GM23338 (cell line): ENCODE measurements at regions not wholly inside any gene's neighbourhood (a gene's known extent, or its start where the extent isn't known, plus 50 kb on each side); places are given as distances from the start of the nearest gene placed in this dataset.

Experiments used
- ATAC-seq: fragments of 200-7000 bp; cut with Tn5 transposase; 3 replicates; pipeline ENCODE4 v1.9.1; 2020
- DNase-seq: peaks from one replicate; pipeline ENCODE4 v3.0.0-alpha.2; 2015; ENCODE audit warnings: low spot score
- H2AFZ ChIP-seq: fragments of 200-600 bp; sonication (generic); 2 replicates; pipeline ENCODE4 v1.8.0; 2016; ENCODE audit warnings: antibody characterized with exemption, mild to moderate bottlenecking, moderate library complexity
- H3F3A ChIP-seq: fragments of 200-600 bp; sonication (generic); replicated peaks from 2 replicates; pipeline ENCODE4 v1.8.0; 2017; ENCODE audit warnings: antibody characterized with exemption, mixed run types, low read depth
- H3K27ac ChIP-seq: fragments of 200-600 bp; sonication (generic); 2 replicates; pipeline ENCODE4 v1.6.1; 2016; ENCODE audit warnings: low read depth
- H3K27me3 ChIP-seq: fragments of 200-600 bp; sonication (generic); 2 replicates; pipeline ENCODE4 v1.8.0; 2016; ENCODE audit warnings: mild to moderate bottlenecking, mixed run types, moderate library complexity; ENCODE audit not compliant: insufficient read depth
- H3K36me3 ChIP-seq: fragments of 200-600 bp; sonication (generic); 2 replicates; pipeline ENCODE4 v1.8.0; 2016; ENCODE audit warnings: mild to moderate bottlenecking; ENCODE audit not compliant: insufficient read depth
- H3K4me1 ChIP-seq: fragments of 200-600 bp; sonication (generic); 2 replicates; pipeline ENCODE4 v1.8.0; 2016; ENCODE audit warnings: mild to moderate bottlenecking, moderate library complexity; ENCODE audit not compliant: insufficient read depth
- H3K4me2 ChIP-seq: fragments of 200-600 bp; sonication (generic); 2 replicates; pipeline ENCODE4 v1.7.1; 2017; ENCODE audit warnings: mixed run types
- H3K4me3 ChIP-seq: fragments of 200-600 bp; sonication (generic); 2 replicates; pipeline ENCODE4 v1.6.1; 2016; ENCODE audit warnings: mixed run types
- H3K79me2 ChIP-seq: fragments of 200-600 bp; sonication (generic); replicated peaks from 2 replicates; pipeline ENCODE4 v1.8.0; 2017; ENCODE audit warnings: mild to moderate bottlenecking; ENCODE audit not compliant: insufficient read depth
- H3K9me2 ChIP-seq: fragments of 200-600 bp; sonication (generic); 2 replicates; pipeline ENCODE4 v1.8.0; 2017; ENCODE audit not compliant: insufficient read depth
- H4K20me1 ChIP-seq: fragments of 200-600 bp; sonication (generic); replicated peaks from 2 replicates; pipeline ENCODE4 v1.8.0; 2017; ENCODE audit warnings: mild to moderate bottlenecking; ENCODE audit not compliant: insufficient read depth
- H3K27ac Mint-ChIP-seq: 2 replicates; pipeline ENCODE4 v1.8.0; 2020; ENCODE audit warnings: inconsistent platforms, mild to moderate bottlenecking, moderate library complexity, mixed read lengths
- H3K27me3 Mint-ChIP-seq: 3 replicates; pipeline ENCODE4 v1.8.0; 2022; ENCODE audit warnings: low read depth, mild to moderate bottlenecking, moderate library complexity, mixed read lengths, inconsistent platforms; ENCODE audit not compliant: insufficient read depth, poor library complexity
- H3K36me3 Mint-ChIP-seq: 3 replicates; pipeline ENCODE4 v1.8.0; 2021; ENCODE audit warnings: low read depth, mild to moderate bottlenecking, inconsistent platforms, moderate library complexity, mixed read lengths
- H3K4me1 Mint-ChIP-seq: 3 replicates; pipeline ENCODE4 v1.8.0; 2020; ENCODE audit warnings: mild to moderate bottlenecking, inconsistent platforms, mixed read lengths
- H3K4me3 Mint-ChIP-seq: 3 replicates; pipeline ENCODE4 v1.8.0; 2021; ENCODE audit warnings: moderate library complexity, mild to moderate bottlenecking, inconsistent platforms, mixed read lengths
- H3K9me3 Mint-ChIP-seq: 3 replicates; pipeline ENCODE4 v1.8.0; 2020; ENCODE audit warnings: moderate library complexity, mild to moderate bottlenecking, inconsistent platforms, mixed read lengths
- CREB1 ChIP-seq: fragments of 250-450 bp; sonication (Bioruptor Pico); IDR thresholded peaks from 2 replicates; pipeline ENCODE4 v1.5.0; 2020; ENCODE audit warnings: low read depth, mild to moderate bottlenecking, moderate library complexity
- EZH2 ChIP-seq: fragments of 200-600 bp; sonication (generic); IDR thresholded peaks from one replicate; pipeline ENCODE4 v1.8.0; 2017; ENCODE audit warnings: antibody characterized with exemption, mild to moderate bottlenecking, low read depth; ENCODE audit not compliant: unreplicated experiment
- EZH2phosphoT487 ChIP-seq: fragments of 200-600 bp; sonication (generic); IDR thresholded peaks from one replicate; pipeline ENCODE4 v1.8.1; 2018; ENCODE audit warnings: antibody characterized with exemption; ENCODE audit not compliant: unreplicated experiment
- JUNB ChIP-seq: IDR thresholded peaks from one replicate; pipeline ENCODE4 v1.6.1; 2016; ENCODE audit warnings: antibody characterized with exemption; ENCODE audit not compliant: unreplicated experiment
- NANOG ChIP-seq: IDR thresholded peaks from 2 replicates; pipeline ENCODE4 v1.6.1; 2016; ENCODE audit warnings: antibody characterized with exemption, borderline replicate concordance
- STAT1 ChIP-seq: IDR thresholded peaks from one replicate; pipeline ENCODE4 v1.6.1; 2016; ENCODE audit warnings: antibody characterized with exemption; ENCODE audit not compliant: unreplicated experiment
- ZNF114 ChIP-seq: fragments of 250-450 bp; sonication (Bioruptor Pico); IDR thresholded peaks from 2 replicates; pipeline ENCODE4 v1.5.0; 2020; ENCODE audit warnings: mild to moderate bottlenecking, moderate library complexity
- ZNF331 ChIP-seq: fragments of 250-450 bp; sonication (Bioruptor Pico); IDR thresholded peaks from 2 replicates; pipeline ENCODE4 v1.5.0; 2020; ENCODE audit warnings: low read depth, mild to moderate bottlenecking, moderate library complexity
- TF ChIP-seq, protein P1 (sequence below): IDR thresholded peaks from 2 replicates; pipeline ENCODE4 v1.6.1; 2016; ENCODE audit warnings: antibody characterized with exemption
- TF ChIP-seq, protein P2 (sequence below): IDR thresholded peaks from one replicate; pipeline ENCODE4 v1.6.1; 2018; ENCODE audit warnings: antibody characterized with exemption; ENCODE audit not compliant: unreplicated experiment
- TF ChIP-seq, protein P3 (sequence below): fragments of 250-450 bp; sonication (Bioruptor Pico); IDR thresholded peaks from 2 replicates; pipeline ENCODE4 v1.5.0; 2020; ENCODE audit warnings: mild to moderate bottlenecking, moderate library complexity

DNA sequence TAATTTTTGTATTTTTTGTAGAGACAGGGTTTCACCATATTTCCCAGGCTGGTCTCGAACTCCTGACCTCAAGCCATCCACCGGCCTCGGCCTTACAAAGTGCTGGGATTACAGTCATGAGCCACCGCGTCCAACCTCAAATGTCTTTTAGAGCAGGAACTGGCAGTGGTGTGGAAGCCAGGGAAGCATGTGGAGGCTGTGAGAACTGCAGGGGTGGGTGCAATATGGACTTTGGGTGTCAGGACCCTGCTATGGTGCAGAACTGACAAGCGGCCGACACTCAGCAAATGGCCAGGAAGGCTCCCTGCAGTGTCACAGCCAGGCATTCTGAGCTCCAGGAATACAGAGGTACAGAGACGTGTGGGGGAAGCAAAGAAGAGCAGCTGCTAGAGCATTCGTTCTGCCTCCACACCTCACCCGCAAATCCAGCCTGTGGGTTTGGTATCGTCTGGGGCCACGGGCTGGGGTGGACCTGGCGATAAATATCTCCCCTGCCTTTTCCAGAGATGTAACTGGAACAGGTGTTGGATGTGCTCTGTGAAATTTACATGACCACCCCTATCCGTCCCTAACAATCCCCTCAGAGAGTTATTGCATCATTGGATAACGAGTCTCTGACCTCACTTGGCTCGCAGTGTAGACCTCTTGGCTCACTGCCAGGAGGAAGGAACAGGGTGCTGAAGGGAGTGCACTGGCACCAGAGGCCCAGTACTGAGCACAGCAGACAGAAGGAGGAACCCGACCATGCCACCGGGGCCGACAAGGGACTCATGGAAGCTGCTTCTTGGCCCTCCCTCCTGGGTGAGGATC, 624.7 kb upstream of the B3GAT1 start:
- Histone ChIP-seq H2AFZ (no peak overlapping the region), H3F3A (no peaks in the 10 kb centered on the region), H3K4me1 (no peaks in the 10 kb centered on the region), H3K27me3 (no peaks in the 10 kb centered on the region), H3K79me2 (no peaks in the 10 kb centered on the region), H3K27ac (no peak overlapping the region), H3K4me2 (no peak overlapping the region), H4K20me1 (no peaks in the 10 kb centered on the region), H3K4me3 (no peak overlapping the region), H3K36me3 (no peaks in the 10 kb centered on the region), H3K9me2 (peaks cover 23% of the 10 kb centered on the region)
- H3K27ac Mint-ChIP-seq, result no peak overlapping the region
- TF ChIP-seq CREB1 (CRISPR knock-in tag) (no peak), STAT1 (no peak), ZNF114 (no peak)
- TF ChIP-seq, protein P1, sequence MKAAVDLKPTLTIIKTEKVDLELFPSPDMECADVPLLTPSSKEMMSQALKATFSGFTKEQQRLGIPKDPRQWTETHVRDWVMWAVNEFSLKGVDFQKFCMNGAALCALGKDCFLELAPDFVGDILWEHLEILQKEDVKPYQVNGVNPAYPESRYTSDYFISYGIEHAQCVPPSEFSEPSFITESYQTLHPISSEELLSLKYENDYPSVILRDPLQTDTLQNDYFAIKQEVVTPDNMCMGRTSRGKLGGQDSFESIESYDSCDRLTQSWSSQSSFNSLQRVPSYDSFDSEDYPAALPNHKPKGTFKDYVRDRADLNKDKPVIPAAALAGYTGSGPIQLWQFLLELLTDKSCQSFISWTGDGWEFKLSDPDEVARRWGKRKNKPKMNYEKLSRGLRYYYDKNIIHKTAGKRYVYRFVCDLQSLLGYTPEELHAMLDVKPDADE, result no peak
- TF ChIP-seq, protein P2, sequence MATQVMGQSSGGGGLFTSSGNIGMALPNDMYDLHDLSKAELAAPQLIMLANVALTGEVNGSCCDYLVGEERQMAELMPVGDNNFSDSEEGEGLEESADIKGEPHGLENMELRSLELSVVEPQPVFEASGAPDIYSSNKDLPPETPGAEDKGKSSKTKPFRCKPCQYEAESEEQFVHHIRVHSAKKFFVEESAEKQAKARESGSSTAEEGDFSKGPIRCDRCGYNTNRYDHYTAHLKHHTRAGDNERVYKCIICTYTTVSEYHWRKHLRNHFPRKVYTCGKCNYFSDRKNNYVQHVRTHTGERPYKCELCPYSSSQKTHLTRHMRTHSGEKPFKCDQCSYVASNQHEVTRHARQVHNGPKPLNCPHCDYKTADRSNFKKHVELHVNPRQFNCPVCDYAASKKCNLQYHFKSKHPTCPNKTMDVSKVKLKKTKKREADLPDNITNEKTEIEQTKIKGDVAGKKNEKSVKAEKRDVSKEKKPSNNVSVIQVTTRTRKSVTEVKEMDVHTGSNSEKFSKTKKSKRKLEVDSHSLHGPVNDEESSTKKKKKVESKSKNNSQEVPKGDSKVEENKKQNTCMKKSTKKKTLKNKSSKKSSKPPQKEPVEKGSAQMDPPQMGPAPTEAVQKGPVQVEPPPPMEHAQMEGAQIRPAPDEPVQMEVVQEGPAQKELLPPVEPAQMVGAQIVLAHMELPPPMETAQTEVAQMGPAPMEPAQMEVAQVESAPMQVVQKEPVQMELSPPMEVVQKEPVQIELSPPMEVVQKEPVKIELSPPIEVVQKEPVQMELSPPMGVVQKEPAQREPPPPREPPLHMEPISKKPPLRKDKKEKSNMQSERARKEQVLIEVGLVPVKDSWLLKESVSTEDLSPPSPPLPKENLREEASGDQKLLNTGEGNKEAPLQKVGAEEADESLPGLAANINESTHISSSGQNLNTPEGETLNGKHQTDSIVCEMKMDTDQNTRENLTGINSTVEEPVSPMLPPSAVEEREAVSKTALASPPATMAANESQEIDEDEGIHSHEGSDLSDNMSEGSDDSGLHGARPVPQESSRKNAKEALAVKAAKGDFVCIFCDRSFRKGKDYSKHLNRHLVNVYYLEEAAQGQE, result no peak
- ATAC-seq (no peak), DNase-seq (no peak)
- no peaks in the 10 kb centered on the region for H3K36me3 Mint-ChIP-seq
- no peaks in the 10 kb centered on the region; the same call in 1 of the 3 replicates for H3K9me3 Mint-ChIP-seq
- H3K4me3 Mint-ChIP-seq, result no peak overlapping the region
- peaks cover 17% of the 10 kb centered on the region for H3K4me1 Mint-ChIP-seq
- peaks cover 7% of the 10 kb centered on the region for H3K27me3 Mint-ChIP-seq

DNA sequence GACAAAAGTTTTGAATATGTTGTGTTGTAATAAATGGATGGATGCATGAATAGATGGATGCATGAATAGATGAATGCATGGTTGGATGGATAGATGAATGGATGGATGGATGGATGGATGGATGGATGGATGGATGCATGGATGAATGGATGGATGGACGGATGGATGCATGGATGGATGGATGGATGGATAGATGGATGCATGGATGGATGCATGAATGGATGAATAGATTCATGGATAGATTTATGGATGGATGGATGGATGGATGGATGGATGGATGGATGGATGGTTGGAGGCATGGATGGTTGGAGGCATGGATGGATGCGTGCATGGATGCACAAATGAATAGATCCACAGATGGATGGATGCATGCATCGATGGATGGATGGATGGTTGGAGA, 623.2 kb upstream of the B3GAT1 start:
- no peak overlapping the region for H3K4me3 Mint-ChIP-seq
- Histone ChIP-seq H3K27ac (no peak overlapping the region), H3K4me2 (no peak overlapping the region), H4K20me1 (no peaks in the 10 kb centered on the region), H3K27me3 (no peaks in the 10 kb centered on the region), H3K36me3 (no peaks in the 10 kb centered on the region), H3K79me2 (no peaks in the 10 kb centered on the region), H3K4me3 (no peak overlapping the region), H3K4me1 (no peaks in the 10 kb centered on the region; the same call in 1 of the 2 replicates), H3F3A (no peaks in the 10 kb centered on the region), H3K9me2 (peaks cover 23% of the 10 kb centered on the region), H2AFZ (no peak overlapping the region)
- peaks cover 23% of the 10 kb centered on the region for H3K4me1 Mint-ChIP-seq
- ATAC-seq (no peak), DNase-seq (no peak)
- H3K27ac Mint-ChIP-seq, result no peak overlapping the region
- peaks cover 7% of the 10 kb centered on the region for H3K27me3 Mint-ChIP-seq
- no peaks in the 10 kb centered on the region for H3K36me3 Mint-ChIP-seq
- H3K9me3 Mint-ChIP-seq, result no peaks in the 10 kb centered on the region; the same call in 1 of the 3 replicates
- TF ChIP-seq JUNB (no peak), EZH2phosphoT487 (no peak), CREB1 (CRISPR knock-in tag) (no peak), STAT1 (no peak), NANOG (no peak), ZNF331 (no peak), EZH2 (no peak), ZNF114 (no peak)
- TF ChIP-seq, protein P3, sequence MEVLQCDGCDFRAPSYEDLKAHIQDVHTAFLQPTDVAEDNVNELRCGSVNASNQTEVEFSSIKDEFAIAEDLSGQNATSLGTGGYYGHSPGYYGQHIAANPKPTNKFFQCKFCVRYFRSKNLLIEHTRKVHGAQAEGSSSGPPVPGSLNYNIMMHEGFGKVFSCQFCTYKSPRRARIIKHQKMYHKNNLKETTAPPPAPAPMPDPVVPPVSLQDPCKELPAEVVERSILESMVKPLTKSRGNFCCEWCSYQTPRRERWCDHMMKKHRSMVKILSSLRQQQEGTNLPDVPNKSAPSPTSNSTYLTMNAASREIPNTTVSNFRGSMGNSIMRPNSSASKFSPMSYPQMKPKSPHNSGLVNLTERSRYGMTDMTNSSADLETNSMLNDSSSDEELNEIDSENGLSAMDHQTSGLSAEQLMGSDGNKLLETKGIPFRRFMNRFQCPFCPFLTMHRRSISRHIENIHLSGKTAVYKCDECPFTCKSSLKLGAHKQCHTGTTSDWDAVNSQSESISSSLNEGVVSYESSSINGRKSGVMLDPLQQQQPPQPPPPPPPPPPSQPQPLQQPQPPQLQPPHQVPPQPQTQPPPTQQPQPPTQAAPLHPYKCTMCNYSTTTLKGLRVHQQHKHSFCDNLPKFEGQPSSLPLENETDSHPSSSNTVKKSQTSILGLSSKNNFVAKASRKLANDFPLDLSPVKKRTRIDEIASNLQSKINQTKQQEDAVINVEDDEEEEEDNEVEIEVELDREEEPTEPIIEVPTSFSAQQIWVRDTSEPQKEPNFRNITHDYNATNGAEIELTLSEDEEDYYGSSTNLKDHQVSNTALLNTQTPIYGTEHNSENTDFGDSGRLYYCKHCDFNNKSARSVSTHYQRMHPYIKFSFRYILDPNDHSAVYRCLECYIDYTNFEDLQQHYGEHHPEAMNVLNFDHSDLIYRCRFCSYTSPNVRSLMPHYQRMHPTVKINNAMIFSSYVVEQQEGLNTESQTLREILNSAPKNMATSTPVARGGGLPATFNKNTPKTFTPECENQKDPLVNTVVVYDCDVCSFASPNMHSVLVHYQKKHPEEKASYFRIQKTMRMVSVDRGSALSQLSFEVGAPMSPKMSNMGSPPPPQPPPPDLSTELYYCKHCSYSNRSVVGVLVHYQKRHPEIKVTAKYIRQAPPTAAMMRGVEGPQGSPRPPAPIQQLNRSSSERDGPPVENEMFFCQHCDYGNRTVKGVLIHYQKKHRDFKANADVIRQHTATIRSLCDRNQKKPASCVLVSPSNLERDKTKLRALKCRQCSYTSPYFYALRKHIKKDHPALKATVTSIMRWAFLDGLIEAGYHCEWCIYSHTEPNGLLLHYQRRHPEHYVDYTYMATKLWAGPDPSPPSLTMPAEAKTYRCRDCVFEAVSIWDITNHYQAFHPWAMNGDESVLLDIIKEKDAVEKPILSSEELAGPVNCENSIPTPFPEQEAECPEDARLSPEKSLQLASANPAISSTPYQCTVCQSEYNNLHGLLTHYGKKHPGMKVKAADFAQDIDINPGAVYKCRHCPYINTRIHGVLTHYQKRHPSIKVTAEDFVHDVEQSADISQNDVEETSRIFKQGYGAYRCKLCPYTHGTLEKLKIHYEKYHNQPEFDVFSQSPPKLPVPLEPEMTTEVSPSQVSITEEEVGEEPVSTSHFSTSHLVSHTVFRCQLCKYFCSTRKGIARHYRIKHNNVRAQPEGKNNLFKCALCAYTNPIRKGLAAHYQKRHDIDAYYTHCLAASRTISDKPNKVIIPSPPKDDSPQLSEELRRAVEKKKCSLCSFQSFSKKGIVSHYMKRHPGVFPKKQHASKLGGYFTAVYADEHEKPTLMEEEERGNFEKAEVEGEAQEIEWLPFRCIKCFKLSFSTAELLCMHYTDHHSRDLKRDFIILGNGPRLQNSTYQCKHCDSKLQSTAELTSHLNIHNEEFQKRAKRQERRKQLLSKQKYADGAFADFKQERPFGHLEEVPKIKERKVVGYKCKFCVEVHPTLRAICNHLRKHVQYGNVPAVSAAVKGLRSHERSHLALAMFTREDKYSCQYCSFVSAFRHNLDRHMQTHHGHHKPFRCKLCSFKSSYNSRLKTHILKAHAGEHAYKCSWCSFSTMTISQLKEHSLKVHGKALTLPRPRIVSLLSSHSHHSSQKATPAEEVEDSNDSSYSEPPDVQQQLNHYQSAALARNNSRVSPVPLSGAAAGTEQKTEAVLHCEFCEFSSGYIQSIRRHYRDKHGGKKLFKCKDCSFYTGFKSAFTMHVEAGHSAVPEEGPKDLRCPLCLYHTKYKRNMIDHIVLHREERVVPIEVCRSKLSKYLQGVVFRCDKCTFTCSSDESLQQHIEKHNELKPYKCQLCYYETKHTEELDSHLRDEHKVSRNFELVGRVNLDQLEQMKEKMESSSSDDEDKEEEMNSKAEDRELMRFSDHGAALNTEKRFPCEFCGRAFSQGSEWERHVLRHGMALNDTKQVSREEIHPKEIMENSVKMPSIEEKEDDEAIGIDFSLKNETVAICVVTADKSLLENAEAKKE (CRISPR knock-in tag), result no peak
